Endothelial cell of umbilical vein (primary cell): ENCODE measurements at regions not wholly inside any gene's neighbourhood (a gene's known extent, or its start where the extent isn't known, plus 50 kb on each side); places are given as distances from the start of the nearest gene placed in this dataset.

Source experiments
- BruUV-seq: library from RNA; stranded (reverse); fragments of 400-500 nt; replicated peaks from 2 replicates; lab custom pipeline; 2021; lab: Mats Ljungman, UMichigan
- CTCF ChIA-PET: fragments of 300-600, 350-600 bp; sonication (Branson Sonifier 250); formaldehyde crosslinking; loops from one replicate; lab custom pipeline; 2021; ENCODE audit warnings: antibody characterized with exemption, inconsistent platforms; lab: Charles Lee
- POLR2A ChIA-PET: fragments of 300-600, 350-600 bp; sonication (Branson Sonifier 250); formaldehyde crosslinking; loops from one replicate; lab custom pipeline; 2021; ENCODE audit warnings: antibody characterized with exemption, inconsistent platforms; lab: Charles Lee
- DNase-seq: peaks from one replicate; pipeline ENCODE4 v3.0.0-alpha.2; 2011; ENCODE audit warnings: low read depth, low spot score
- FAIRE-seq: peaks from 2 replicates; lab custom pipeline; 2011; peaks lifted over from hg19 to GRCh38; lab: Jason Lieb, UNC
- H2AFZ ChIP-seq: 2 replicates; pipeline ENCODE4 v1.6.0; 2012; ENCODE audit warnings: low read depth, low read length, control low read depth, inconsistent platforms
- H3K27ac ChIP-seq: 2 replicates; pipeline ENCODE4 v1.5.1; 2011; ENCODE audit warnings: low read depth, mild to moderate bottlenecking, control low read depth, low read length, moderate library complexity; ENCODE audit not compliant: insufficient read depth
- H3K27me3 ChIP-seq, 2 experiments: 2 replicates each; pipeline versions ENCODE4 v1.6.0 to v1.6.1; 2011; ENCODE audit warnings: low read length in 2 of 2, mixed read lengths in 1 of 2; ENCODE audit not compliant: control insufficient read depth in 2 of 2, insufficient read depth in 2 of 2
- H3K36me3 ChIP-seq, 2 experiments: 2 replicates in 1 of 2; 3 replicates in 1 of 2; pipeline ENCODE4 v1.5.1; 2011; ENCODE audit warnings: low read length in 2 of 2, mild to moderate bottlenecking in 1 of 2, moderate library complexity in 1 of 2; ENCODE audit not compliant: control insufficient read depth in 2 of 2, insufficient read depth in 2 of 2; ENCODE audit errors: extremely low read depth in 1 of 2
- H3K4me1 ChIP-seq: 3 replicates; pipeline ENCODE4 v1.5.1; 2011; ENCODE audit warnings: mild to moderate bottlenecking, low read length; ENCODE audit not compliant: control insufficient read depth, insufficient read depth; ENCODE audit errors: extremely low read depth
- H3K4me2 ChIP-seq: 2 replicates; pipeline ENCODE4 v1.6.1; 2011; ENCODE audit warnings: low read length, control low read depth, mixed read lengths; ENCODE audit not compliant: insufficient read depth
- H3K4me3 ChIP-seq, 3 experiments: fragments of 200-600 bp in 1 of 3; sonication (generic), shearing (Covaris generic) in 1 of 3; replicated peaks in 1 of 3; 2 replicates each; pipeline ENCODE4 v1.5.1; 2011 to 2016; ENCODE audit warnings: control low read depth in 3 of 3, low read length in 3 of 3, mild to moderate bottlenecking in 2 of 3, inconsistent platforms in 1 of 3, low read depth in 1 of 3, moderate library complexity in 1 of 3; ENCODE audit not compliant: insufficient read depth in 1 of 3
- H3K79me2 ChIP-seq: 2 replicates; pipeline ENCODE4 v1.6.0; 2012; ENCODE audit warnings: low read length, inconsistent platforms; ENCODE audit not compliant: control insufficient read depth, insufficient read depth
- H3K9ac ChIP-seq: replicated peaks from 2 replicates; pipeline ENCODE3; 2011; ENCODE audit warnings: low read length, control low read depth; ENCODE audit not compliant: insufficient read depth; ENCODE audit errors: extremely low read depth
- H3K9me1 ChIP-seq: replicated peaks from 3 replicates; pipeline ENCODE4 v1.6.0; 2011; ENCODE audit warnings: mild to moderate bottlenecking, low read length; ENCODE audit not compliant: control insufficient read depth, insufficient read depth; ENCODE audit errors: extremely low read depth
- H3K9me3 ChIP-seq: replicated peaks from 2 replicates; pipeline ENCODE4 v1.5.1; 2012; ENCODE audit warnings: low read length, inconsistent platforms; ENCODE audit not compliant: control insufficient read depth, insufficient read depth
- H4K20me1 ChIP-seq: replicated peaks from 2 replicates; pipeline ENCODE3; 2011; ENCODE audit warnings: mild to moderate bottlenecking, low read length; ENCODE audit not compliant: control insufficient read depth, insufficient read depth; ENCODE audit errors: extremely low read depth
- EZH2 ChIP-seq: IDR thresholded peaks from 2 replicates; pipeline ENCODE4 v1.6.1; 2012; ENCODE audit warnings: borderline replicate concordance, low read depth, mild to moderate bottlenecking, moderate library complexity, low read length, inconsistent platforms; ENCODE audit not compliant: severe bottlenecking
- FOS ChIP-seq: IDR thresholded peaks from 2 replicates; pipeline ENCODE4 v1.6.1; 2011; ENCODE audit warnings: mild to moderate bottlenecking, low read length, moderate library complexity, borderline replicate concordance; ENCODE audit not compliant: insufficient read depth
- GATA2 ChIP-seq: IDR thresholded peaks from 2 replicates; pipeline ENCODE4 v1.7.0; 2011; ENCODE audit warnings: low read depth, mild to moderate bottlenecking, moderate library complexity, mixed read lengths, low read length; ENCODE audit not compliant: insufficient read length, insufficient read depth
- JUN ChIP-seq: IDR thresholded peaks from 2 replicates; pipeline ENCODE4 v1.6.1; 2011; ENCODE audit warnings: borderline replicate concordance, low read depth; ENCODE audit not compliant: insufficient read length, insufficient read depth
- MYC ChIP-seq: IDR thresholded peaks from one replicate; pipeline ENCODE4 v1.6.1; 2011; ENCODE audit warnings: mild to moderate bottlenecking, low read depth, low read length
- POLR2A ChIP-seq: IDR thresholded peaks from 2 replicates; pipeline ENCODE4 v1.6.1; 2012; ENCODE audit warnings: low read depth, mild to moderate bottlenecking, control low read depth, low read length
- POLR2AphosphoS5 ChIP-seq: IDR thresholded peaks from 2 replicates; pipeline ENCODE4 v1.6.1; 2012; ENCODE audit warnings: low read depth, mild to moderate bottlenecking, control low read depth, low read length, moderate library complexity; ENCODE audit not compliant: insufficient read depth
- dilution Hi-C: fragments of 300-500 bp; cut with MboI; formaldehyde crosslinking; loops from one replicate; pipeline ENCODE4 v1.15.0; 2019; ENCODE audit warnings: low sequenced_read_pairs; ENCODE audit not compliant: extremely low pct_ligation_motif_present
- intact Hi-C: fragments of 100-400 bp; cut with micrococcal nuclease; formaldehyde crosslinking; loops from one replicate; pipeline ENCODE4 v1.10.0; 2022
- TF ChIP-seq, protein P1 (sequence below): IDR thresholded peaks from 2 replicates; pipeline ENCODE4 v1.6.1; 2011; ENCODE audit not compliant: insufficient read depth, insufficient read length
- TF ChIP-seq, protein P2 (sequence below), 2 donors: IDR thresholded peaks; 1 replicate in 1 of 2; 2 replicates in 1 of 2; pipeline ENCODE4 v1.5.1; 2011; ENCODE audit warnings: low read length in 2 of 2, mild to moderate bottlenecking in 2 of 2, moderate library complexity in 2 of 2, control low read depth in 1 of 2, inconsistent platforms in 1 of 2, low read depth in 1 of 2; ENCODE audit not compliant: insufficient read depth in 1 of 2; ENCODE audit errors: extremely low read depth in 1 of 2

DNA sequence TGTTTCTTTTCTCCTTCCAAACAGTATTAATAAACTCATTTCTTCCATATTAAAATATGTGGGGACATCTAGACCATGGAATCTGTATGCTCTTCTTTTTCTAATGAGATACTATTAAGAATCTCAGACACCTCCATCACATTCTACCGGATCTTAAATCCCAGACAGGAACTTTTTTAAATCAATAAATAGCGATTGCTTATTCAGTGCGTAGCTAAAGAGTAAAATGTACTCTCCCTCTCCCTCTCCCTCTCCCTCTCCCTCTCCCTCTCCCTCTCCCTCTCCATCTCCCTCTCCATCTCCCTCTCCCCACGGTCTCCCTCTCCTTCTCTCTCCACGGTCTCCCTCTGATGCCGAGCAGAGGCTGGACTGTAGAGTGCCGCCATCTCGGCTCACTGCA lies 297.0 kb downstream of the HNRNPD start:
- Histone ChIP-seq H3K9me1 (peaks cover 3% of the 10 kb centered on the region), H3K27me3 (no peaks in the 10 kb centered on the region), H3K4me2 (no peak overlapping the region), H4K20me1 (no peaks in the 10 kb centered on the region), H3K9me3 (no peaks in the 10 kb centered on the region), H2AFZ (no peak overlapping the region), H3K4me3 (no peak overlapping the region), H3K36me3 (no peaks in the 10 kb centered on the region), H3K9ac (no peak overlapping the region), H3K79me2 (no peaks in the 10 kb centered on the region), H3K4me1 (no peaks in the 10 kb centered on the region), H3K27ac (no peak overlapping the region)
- POLR2A ChIA-PET, result no interaction called here
- TF ChIP-seq POLR2A (no peak), EZH2 (no peak), FOS (no peak), MYC (no peak), GATA2 (no peak), JUN (no peak), POLR2AphosphoS5 (no peak)
- TF ChIP-seq, protein P1, sequence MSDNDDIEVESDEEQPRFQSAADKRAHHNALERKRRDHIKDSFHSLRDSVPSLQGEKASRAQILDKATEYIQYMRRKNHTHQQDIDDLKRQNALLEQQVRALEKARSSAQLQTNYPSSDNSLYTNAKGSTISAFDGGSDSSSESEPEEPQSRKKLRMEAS, result no peak
- TF ChIP-seq, protein P2, sequence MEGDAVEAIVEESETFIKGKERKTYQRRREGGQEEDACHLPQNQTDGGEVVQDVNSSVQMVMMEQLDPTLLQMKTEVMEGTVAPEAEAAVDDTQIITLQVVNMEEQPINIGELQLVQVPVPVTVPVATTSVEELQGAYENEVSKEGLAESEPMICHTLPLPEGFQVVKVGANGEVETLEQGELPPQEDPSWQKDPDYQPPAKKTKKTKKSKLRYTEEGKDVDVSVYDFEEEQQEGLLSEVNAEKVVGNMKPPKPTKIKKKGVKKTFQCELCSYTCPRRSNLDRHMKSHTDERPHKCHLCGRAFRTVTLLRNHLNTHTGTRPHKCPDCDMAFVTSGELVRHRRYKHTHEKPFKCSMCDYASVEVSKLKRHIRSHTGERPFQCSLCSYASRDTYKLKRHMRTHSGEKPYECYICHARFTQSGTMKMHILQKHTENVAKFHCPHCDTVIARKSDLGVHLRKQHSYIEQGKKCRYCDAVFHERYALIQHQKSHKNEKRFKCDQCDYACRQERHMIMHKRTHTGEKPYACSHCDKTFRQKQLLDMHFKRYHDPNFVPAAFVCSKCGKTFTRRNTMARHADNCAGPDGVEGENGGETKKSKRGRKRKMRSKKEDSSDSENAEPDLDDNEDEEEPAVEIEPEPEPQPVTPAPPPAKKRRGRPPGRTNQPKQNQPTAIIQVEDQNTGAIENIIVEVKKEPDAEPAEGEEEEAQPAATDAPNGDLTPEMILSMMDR (IDR thresholded peaks at IDR 0.05; ENCODE audit: extremely low read depth in 1 of 2, insufficient read depth in 1 of 2, low read depth in 1 of 2, low read length in 2 of 2), result no peak
- no TSS peak for BruUV-seq
- dilution Hi-C loops (no loop called here), intact Hi-C loops (no loop called here)
- DNase-seq (no peak), FAIRE-seq (no peak)
- CTCF ChIA-PET, result no interaction called here
